Heart right ventricle (tissue), 16 donors: ENCODE measurements at regions not wholly inside any gene's neighbourhood (a gene's known extent, or its start where the extent isn't known, plus 50 kb on each side); places are given as distances from the start of the nearest gene placed in this dataset.
A peak's percentile ranks its signal among the peaks of the same experiment; 100 is the strongest.

Experiments
- ATAC-seq, 8 donors: fragments of 200-7000 bp; cut with Tn5 transposase; one replicate each; pipeline ENCODE4 v1.9.1; 2020; ENCODE audit warnings: mild to moderate bottlenecking in 8 of 8, moderate library complexity in 8 of 8, moderate number of reproducible peaks in 1 of 8
- DNase-seq, 2 donors: peaks; one replicate each; pipeline ENCODE4 v3.0.0-alpha.2; 2020
- H3K27ac ChIP-seq, 10 donors: fragments of 200-600 bp; sonication (generic) in 2 of 10; one replicate each; pipeline versions ENCODE4 v1.5.0 to v1.8.0; 2020 to 2022; ENCODE audit warnings: mild to moderate bottlenecking in 3 of 10
- H3K27me3 ChIP-seq, 7 donors: fragments of 200-600 bp; one replicate each; pipeline ENCODE4 v1.8.0; 2021 to 2022; ENCODE audit warnings: mild to moderate bottlenecking in 2 of 7
- H3K36me3 ChIP-seq, 9 donors: fragments of 200-600 bp; sonication (generic) in 1 of 9; one replicate each; pipeline versions ENCODE4 v1.5.0 to v1.8.0; 2020 to 2022; ENCODE audit warnings: mild to moderate bottlenecking in 2 of 9
- H3K4me1 ChIP-seq, 9 donors: fragments of 200-600 bp; sonication (generic) in 1 of 9; one replicate each; pipeline versions ENCODE4 v1.5.0 to v1.8.0; 2020 to 2022; ENCODE audit warnings: mild to moderate bottlenecking in 4 of 9
- H3K4me3 ChIP-seq, 10 donors: fragments of 200-600 bp; sonication (generic) in 2 of 10; one replicate each; pipeline versions ENCODE4 v1.5.0 to v1.8.0; 2020 to 2022; ENCODE audit warnings: mild to moderate bottlenecking in 7 of 10, moderate library complexity in 2 of 10
- H3K9me3 ChIP-seq, 11 donors: fragments of 200-600 bp in 10 of 11; sonication (generic) in 2 of 11; one replicate each; pipeline versions ENCODE4 v1.5.0 to v1.8.0; 2013 to 2022; ENCODE audit warnings: mild to moderate bottlenecking in 2 of 11, control low read depth in 1 of 11, moderate library complexity in 1 of 11
- CTCF ChIP-seq, 9 donors: fragments of 200-600 bp; sonication (generic) in 2 of 9; IDR thresholded peaks; one replicate each; pipeline versions ENCODE4 v1.5.0 to v1.8.0; 2021 to 2022; ENCODE audit warnings: antibody characterized with exemption in 9 of 9, mild to moderate bottlenecking in 5 of 9, moderate library complexity in 1 of 9
- WGBS, 2 donors: extraction: QIAGEN DNeasy Blood & Tissue Kit; methylation state at CpG; one replicate each; pipeline ENCODE4 v1.1.7; 2013; ENCODE audit warnings: inconsistent platforms in 1 of 2; 5-methylcytosine and 5-hydroxymethylcytosine counted together
- intact Hi-C, 10 donors: fragments of 100-400 bp; cut with DNase I; formaldehyde crosslinking; loops; one replicate each; pipeline versions ENCODE4 v1.11.1 to v1.14.2; 2022
- donor health status: Arrhythmogenic right ventricular cardiomyopathy.
- donor health status: ischemic (EF 13 %, LVEDD 7.1; RV severe dilation, severe dysfunction).
- donor health status: healthy with polysubstance abuse.
- donor health status: DM: no; HTN: yes; CAD: no.
- donor health status: DM: no; HTN: no; CAD: no.
- donor health status: ischemic (EF 25% LVEDD 6.9; RV normal size, moderate dysfunction).
- donor health status: ischemic (EF 25% LVEDD 5.7; RV mildly dilated, moderate dysfunction).
- donor health status: healthy.
- donor health status: DM: yes; HTN: yes; CAD: no.
- donor health status: Ischemic cardiomyopathy.
- donor health status: ischemic (EF 35%, LVEDD 5.7; RV mildly dilated, moderate dysfunction).
- donor health status: nonischemic (EF 11% LVEDD 7.7; RV severe dilation, severe dysfunction).
- donor health status: DM: yes; HTN: yes; CAD: no.
- donor health status: PGD.
- donor health status: ischemic (EF 29% LVEDD 5.4; RV normal size, mild dysfunction).
- donor health status: nonischemic (EF 23%, LVEDD 6.1; RV moderate dilation, normal function).

GRCh38 chr12:111207761-111208160 is 161.1 kb downstream of the PHETA1 start:
- no peak overlapping the region for H3K27ac ChIP-seq
- DNase-seq (no peak), ATAC-seq (no peak)
- peaks cover 0 to 6% (median 0%) of the 10 kb centered on the region in 9 donors for H3K4me1 ChIP-seq
- 59 to 62% methylated on average over 3 of the region's 3 CpGs for WGBS, 2 donors
- no peaks in the 10 kb centered on the region for H3K9me3 ChIP-seq
- H3K27me3 ChIP-seq, result peaks cover 0 to 21% (median 12%) of the 10 kb centered on the region in 7 donors
- no peaks in the 10 kb centered on the region for H3K36me3 ChIP-seq
- intact Hi-C loops, result no loop called here
- TF ChIP-seq CTCF (IDR thresholded peaks at IDR 0.05), result no peak
- H3K4me3 ChIP-seq, result no peak overlapping the region

GRCh38 chr12:111204788-111205241 is 164.1 kb downstream of the PHETA1 start:
- Histone ChIP-seq H3K9me3 (no peaks in the 10 kb centered on the region), H3K27ac (no peak overlapping the region), H3K36me3 (no peaks in the 10 kb centered on the region), H3K27me3 (peaks cover 0 to 25% (median 19%) of the 10 kb centered on the region in 7 donors), H3K4me1 (peaks cover 0 to 6% (median 0%) of the 10 kb centered on the region in 9 donors), H3K4me3 (no peak overlapping the region)
- ATAC-seq, result peak; percentile 55 to 92 (median 85)
- no peak for TF ChIP-seq CTCF (IDR thresholded peaks at IDR 0.05)
- intact Hi-C loops, result no loop called here
- WGBS, 2 donors, result 46 to 51% methylated on average over 15 of the region's 15 CpGs
- peak in 1 of 2 donors; percentile 36 for DNase-seq

- DNase-seq (peak in 1 of 2 donors; percentile 17), ATAC-seq (peak in 5 of 8 donors; percentile 20 to 68 (median 40))
- Histone ChIP-seq H3K27ac (no peak overlapping the region), H3K36me3 (no peaks in the 10 kb centered on the region), H3K27me3 (peaks cover 0 to 25% (median 21%) of the 10 kb centered on the region in 7 donors), H3K4me3 (no peak overlapping the region), H3K4me1 (peaks cover 0 to 6% (median 0%) of the 10 kb centered on the region in 9 donors), H3K9me3 (no peaks in the 10 kb centered on the region)
- intact Hi-C loops, result no loop called here
- TF ChIP-seq CTCF (IDR thresholded peaks at IDR 0.05), result no peak
- 30 to 37% methylated on average over 2 of the region's 2 CpGs for WGBS, 2 donors
These were observed 164.9 kb downstream of the PHETA1 start for GRCh38 chr12:111203969-111204368.

GRCh38 chr12:111203446-111203845 is 165.4 kb downstream of the PHETA1 start:
- H3K9me3 ChIP-seq, result no peaks in the 10 kb centered on the region
- 70 to 85% methylated on average over 4 of the region's 4 CpGs for WGBS, 2 donors
- intact Hi-C loops, result no loop called here
- H3K36me3 ChIP-seq, result no peaks in the 10 kb centered on the region
- no peak for TF ChIP-seq CTCF (IDR thresholded peaks at IDR 0.05)
- peaks cover 0 to 25% (median 17%) of the 10 kb centered on the region in 7 donors for H3K27me3 ChIP-seq
- ATAC-seq, result no peak
- no peak overlapping the region for H3K4me3 ChIP-seq
- H3K27ac ChIP-seq, result no peak overlapping the region
- peaks cover 0 to 6% (median 0%) of the 10 kb centered on the region in 9 donors for H3K4me1 ChIP-seq
- DNase-seq, result no peak
